ENCODE measurements at regions not wholly inside any gene's neighbourhood (a gene's known extent, or its start where the extent isn't known, plus 50 kb on each side); places are given as distances from the start of the nearest gene placed in this dataset.
"Not testable (repeated sequence)": the region's sequence is repeated elsewhere in the genome, so short reads cannot be mapped to it uniquely, and the experiment has no call there.

- no peaks in the 10 kb centered on the region; the same call in 1 of the 2 replicates for H3K9me3 ChIP-seq (ENCODE audit: control insufficient read depth, insufficient read depth, low read length)
- no peaks in the 10 kb centered on the region for H3K27me3 ChIP-seq (ENCODE audit: control insufficient read depth, insufficient read depth, low read length)
- no peak overlapping the region for H3K4me3 ChIP-seq (ENCODE audit: low read length)
- no CpG with 5 or more reads among the region's 4 CpGs for WGBS (ENCODE audit: insufficient coverage, insufficient read length)
- no peak for DNase-seq (ENCODE audit: low read depth, low spot score)
- H3K4me1 ChIP-seq (ENCODE audit: control insufficient read depth, insufficient read depth, low read length), result no peaks in the 10 kb centered on the region
- H3K36me3 ChIP-seq (ENCODE audit: control insufficient read depth, insufficient read depth, low read length), result no peaks in the 10 kb centered on the region
- H3K27ac ChIP-seq (ENCODE audit: low read length), result no peak overlapping the region
Observed at GRCh38 chr6:131451321-131452144, 121.5 kb upstream of the ARG1 start.

- Histone ChIP-seq H3K9me3 (ENCODE audit: control insufficient read depth, insufficient read depth, low read length) (no peaks in the 10 kb centered on the region; the same call in 1 of the 2 replicates), H3K4me1 (ENCODE audit: control insufficient read depth, insufficient read depth, low read length) (no peaks in the 10 kb centered on the region), H3K4me3 (ENCODE audit: low read length) (no peak overlapping the region), H3K27ac (ENCODE audit: low read length) (no peak overlapping the region), H3K27me3 (ENCODE audit: control insufficient read depth, insufficient read depth, low read length) (no peaks in the 10 kb centered on the region), H3K36me3 (ENCODE audit: control insufficient read depth, insufficient read depth, low read length) (no peaks in the 10 kb centered on the region)
- DNase-seq (ENCODE audit: low read depth, low spot score), result no peak
- WGBS (ENCODE audit: insufficient coverage, insufficient read length), result no CpG with 5 or more reads among the region's 2 CpGs
Observed at GRCh38 chr6:131453803-131454202, 119.2 kb upstream of the ARG1 start.

- Histone ChIP-seq H3K4me1 (ENCODE audit: control insufficient read depth, insufficient read depth, low read length) (peaks cover 2% of the 10 kb centered on the region; the same call in 1 of the 2 replicates), H3K27me3 (ENCODE audit: control insufficient read depth, insufficient read depth, low read length) (no peaks in the 10 kb centered on the region), H3K4me3 (ENCODE audit: low read length) (no peak overlapping the region), H3K36me3 (ENCODE audit: control insufficient read depth, insufficient read depth, low read length) (no peaks in the 10 kb centered on the region), H3K27ac (ENCODE audit: low read length) (no peak overlapping the region), H3K9me3 (ENCODE audit: control insufficient read depth, insufficient read depth, low read length) (no peaks in the 10 kb centered on the region; the same call in 1 of the 2 replicates)
- no peak for DNase-seq (ENCODE audit: low read depth, low spot score)
- no CpG with 5 or more reads among the region's 5 CpGs for WGBS (ENCODE audit: insufficient coverage, insufficient read length)
Observed at GRCh38 chr6:131456565-131456964, 116.5 kb upstream of the ARG1 start.

- peaks cover 2% of the 10 kb centered on the region; the same call in 1 of the 2 replicates for H3K4me1 ChIP-seq (ENCODE audit: control insufficient read depth, insufficient read depth, low read length)
- H3K27me3 ChIP-seq (ENCODE audit: control insufficient read depth, insufficient read depth, low read length), result no peaks in the 10 kb centered on the region
- H3K36me3 ChIP-seq (ENCODE audit: control insufficient read depth, insufficient read depth, low read length), result no peaks in the 10 kb centered on the region
- no peak for DNase-seq (ENCODE audit: low read depth, low spot score)
- H3K9me3 ChIP-seq (ENCODE audit: control insufficient read depth, insufficient read depth, low read length), result no peaks in the 10 kb centered on the region
- H3K27ac ChIP-seq (ENCODE audit: low read length), result no peak overlapping the region
- no peak overlapping the region for H3K4me3 ChIP-seq (ENCODE audit: low read length)
Observed at GRCh38 chr6:131459005-131459404, 114.0 kb upstream of the ARG1 start.

- no peaks in the 10 kb centered on the region for H3K9me3 ChIP-seq (ENCODE audit: control insufficient read depth, insufficient read depth, low read length)
- peaks cover 2% of the 10 kb centered on the region; the same call in 1 of the 2 replicates for H3K4me1 ChIP-seq (ENCODE audit: control insufficient read depth, insufficient read depth, low read length)
- WGBS (ENCODE audit: insufficient coverage, insufficient read length), result no CpG with 5 or more reads among the region's 6 CpGs
- no peaks in the 10 kb centered on the region for H3K36me3 ChIP-seq (ENCODE audit: control insufficient read depth, insufficient read depth, low read length)
- no peak overlapping the region for H3K4me3 ChIP-seq (ENCODE audit: low read length)
- H3K27ac ChIP-seq (ENCODE audit: low read length), result no peak overlapping the region
- no peaks in the 10 kb centered on the region for H3K27me3 ChIP-seq (ENCODE audit: control insufficient read depth, insufficient read depth, low read length)
- no peak for DNase-seq (ENCODE audit: low read depth, low spot score)
Observed at GRCh38 chr6:131460614-131461000, 112.4 kb upstream of the ARG1 start.

- no peaks in the 10 kb centered on the region for H3K27me3 ChIP-seq (ENCODE audit: control insufficient read depth, insufficient read depth, low read length)
- H3K36me3 ChIP-seq (ENCODE audit: control insufficient read depth, insufficient read depth, low read length), result no peaks in the 10 kb centered on the region
- no peak overlapping the region for H3K4me3 ChIP-seq (ENCODE audit: low read length)
- WGBS (ENCODE audit: insufficient coverage, insufficient read length), result no CpG with 5 or more reads among the region's 2 CpGs
- no peak overlapping the region for H3K27ac ChIP-seq (ENCODE audit: low read length)
- DNase-seq (ENCODE audit: low read depth, low spot score), result no peak
- H3K9me3 ChIP-seq (ENCODE audit: control insufficient read depth, insufficient read depth, low read length), result no peaks in the 10 kb centered on the region
- no peaks in the 10 kb centered on the region for H3K4me1 ChIP-seq (ENCODE audit: control insufficient read depth, insufficient read depth, low read length)
Observed at GRCh38 chr6:131469130-131469529, 103.9 kb upstream of the ARG1 start.

GRCh38 chr6:131470534-131470933 lies 102.5 kb upstream of the ARG1 start:
- no peaks in the 10 kb centered on the region for H3K27me3 ChIP-seq (ENCODE audit: control insufficient read depth, insufficient read depth, low read length)
- no peaks in the 10 kb centered on the region for H3K4me1 ChIP-seq (ENCODE audit: control insufficient read depth, insufficient read depth, low read length)
- H3K4me3 ChIP-seq (ENCODE audit: low read length), result no peak overlapping the region
- WGBS (ENCODE audit: insufficient coverage, insufficient read length), result no CpG with 5 or more reads among the region's 3 CpGs
- H3K9me3 ChIP-seq (ENCODE audit: control insufficient read depth, insufficient read depth, low read length), result no peaks in the 10 kb centered on the region
- H3K27ac ChIP-seq (ENCODE audit: low read length), result no peak overlapping the region
- DNase-seq (ENCODE audit: low read depth, low spot score), result no peak
- no peaks in the 10 kb centered on the region for H3K36me3 ChIP-seq (ENCODE audit: control insufficient read depth, insufficient read depth, low read length)

GRCh38 chr6:131471331-131471730 lies 101.7 kb upstream of the ARG1 start:
- H3K36me3 ChIP-seq (ENCODE audit: control insufficient read depth, insufficient read depth, low read length), result no peaks in the 10 kb centered on the region
- no CpG with 5 or more reads among the region's 3 CpGs for WGBS (ENCODE audit: insufficient coverage, insufficient read length)
- no peak for DNase-seq (ENCODE audit: low read depth, low spot score)
- no peak overlapping the region for H3K4me3 ChIP-seq (ENCODE audit: low read length)
- no peaks in the 10 kb centered on the region for H3K4me1 ChIP-seq (ENCODE audit: control insufficient read depth, insufficient read depth, low read length)
- H3K9me3 ChIP-seq (ENCODE audit: control insufficient read depth, insufficient read depth, low read length), result no peaks in the 10 kb centered on the region
- no peaks in the 10 kb centered on the region for H3K27me3 ChIP-seq (ENCODE audit: control insufficient read depth, insufficient read depth, low read length)
- no peak overlapping the region for H3K27ac ChIP-seq (ENCODE audit: low read length)

GRCh38 chr6:131473303-131473702 lies 99.7 kb upstream of the ARG1 start:
- not testable (repeated sequence) for H3K27me3 ChIP-seq (ENCODE audit: control insufficient read depth, insufficient read depth, low read length); DNase-seq (ENCODE audit: low read depth, low spot score); H3K4me1 ChIP-seq (ENCODE audit: control insufficient read depth, insufficient read depth, low read length); H3K9me3 ChIP-seq (ENCODE audit: control insufficient read depth, insufficient read depth, low read length); H3K27ac ChIP-seq (ENCODE audit: low read length); H3K4me3 ChIP-seq (ENCODE audit: low read length); H3K36me3 ChIP-seq (ENCODE audit: control insufficient read depth, insufficient read depth, low read length)

GRCh38 chr6:131476362-131476761 lies 96.7 kb upstream of the ARG1 start:
- no CpG with 5 or more reads among the region's 2 CpGs for WGBS (ENCODE audit: insufficient coverage, insufficient read length)
- H3K27ac ChIP-seq (ENCODE audit: low read length), result no peak overlapping the region
- no peaks in the 10 kb centered on the region for H3K36me3 ChIP-seq (ENCODE audit: control insufficient read depth, insufficient read depth, low read length)
- DNase-seq (ENCODE audit: low read depth, low spot score), result no peak
- H3K4me3 ChIP-seq (ENCODE audit: low read length), result no peak overlapping the region
- H3K4me1 ChIP-seq (ENCODE audit: control insufficient read depth, insufficient read depth, low read length), result no peaks in the 10 kb centered on the region
- no peaks in the 10 kb centered on the region for H3K9me3 ChIP-seq (ENCODE audit: control insufficient read depth, insufficient read depth, low read length)
- no peaks in the 10 kb centered on the region for H3K27me3 ChIP-seq (ENCODE audit: control insufficient read depth, insufficient read depth, low read length)

- H3K36me3 ChIP-seq (ENCODE audit: control insufficient read depth, insufficient read depth, low read length); DNase-seq (ENCODE audit: low read depth, low spot score); H3K4me3 ChIP-seq (ENCODE audit: low read length); H3K27ac ChIP-seq (ENCODE audit: low read length); H3K27me3 ChIP-seq (ENCODE audit: control insufficient read depth, insufficient read depth, low read length); H3K4me1 ChIP-seq (ENCODE audit: control insufficient read depth, insufficient read depth, low read length); H3K9me3 ChIP-seq (ENCODE audit: control insufficient read depth, insufficient read depth, low read length): not testable (repeated sequence)
- no CpG with 5 or more reads among the region's 6 CpGs for WGBS (ENCODE audit: insufficient coverage, insufficient read length)
Observed at GRCh38 chr6:131478740-131479211, 94.2 kb upstream of the ARG1 start.

Data from iPS DF 6.9 (cell line).